T-cell (primary cell): ENCODE measurements at regions not wholly inside any gene's neighbourhood (a gene's known extent, or its start where the extent isn't known, plus 50 kb on each side); places are given as distances from the start of the nearest gene placed in this dataset.

Experiments
- ATAC-seq, 4 experiments: fragments of 200-7000 bp in 3 of 4; fragments of 150-1000 bp in 1 of 4; cut with Tn5 transposase; replicated peaks in 1 of 4; 1 replicate in 3 of 4; 2 replicates in 1 of 4; pipeline ENCODE4 v1.10.0; 2021; ENCODE audit warnings: moderate library complexity in 3 of 4, mild to moderate bottlenecking in 2 of 4, moderate number of reproducible peaks in 1 of 4
- CTCF ChIA-PET, 2 donors: fragments of 300-600 bp; sonication (Branson Sonifier 250); formaldehyde crosslinking; loops; one replicate each; lab custom pipeline; 2022; ENCODE audit warnings: antibody characterized with exemption in 2 of 2; lab: Charles Lee
- POLR2A ChIA-PET, 2 donors: fragments of 300-600 bp; sonication (Branson Sonifier 250); formaldehyde crosslinking; loops; one replicate each; lab custom pipeline; 2022; ENCODE audit warnings: antibody characterized with exemption in 2 of 2; lab: Charles Lee
- DNase-seq, 35 experiments: peaks; one replicate each; pipeline versions ENCODE4 v3.0.0 to v3.0.0-alpha.2; 2013 to 2023
- H3K27ac ChIP-seq: one replicate; pipeline ENCODE4 v1.5.1; 2013; ENCODE audit warnings: low read length
- H3K27me3 ChIP-seq, 2 experiments: replicated peaks in 1 of 2; 1 replicate in 1 of 2; 2 replicates in 1 of 2; pipeline versions ENCODE4 v1.6.1 to v1.7.0; 2013; ENCODE audit warnings: low read length in 1 of 2, mixed read lengths in 1 of 2; ENCODE audit not compliant: control insufficient read depth in 2 of 2, insufficient read depth in 2 of 2; ENCODE audit errors: extremely low read depth in 1 of 2
- H3K36me3 ChIP-seq, 2 donors: 1 replicate in 1 of 2; 2 replicates in 1 of 2; pipeline versions ENCODE4 v1.6.1 to v1.7.0; 2013; ENCODE audit warnings: low read length in 1 of 2; ENCODE audit not compliant: control insufficient read depth in 2 of 2, insufficient read depth in 1 of 2; ENCODE audit errors: extremely low read depth in 1 of 2
- H3K4me1 ChIP-seq, 2 experiments: 1 replicate in 1 of 2; 2 replicates in 1 of 2; pipeline versions ENCODE4 v1.6.1 to v1.7.0; 2013; ENCODE audit warnings: low read length in 2 of 2, mixed read lengths in 1 of 2; ENCODE audit not compliant: insufficient read depth in 2 of 2, control insufficient read depth in 1 of 2; ENCODE audit errors: extremely low read depth in 1 of 2
- H3K4me3 ChIP-seq, 2 donors: 1 replicate in 1 of 2; 2 replicates in 1 of 2; pipeline versions ENCODE4 v1.5.1 to v1.7.0; 2013; ENCODE audit warnings: mild to moderate bottlenecking in 2 of 2, low read length in 1 of 2, moderate library complexity in 1 of 2; ENCODE audit not compliant: control insufficient read depth in 1 of 2; ENCODE audit errors: extremely low read depth in 1 of 2
- H3K9me3 ChIP-seq: 2 replicates; pipeline ENCODE4 v1.7.0; 2013
- H3K27ac Mint-ChIP-seq, 2 donors: one replicate each; pipeline ENCODE4 v1.8.0; 2020 to 2021; ENCODE audit warnings: mild to moderate bottlenecking in 2 of 2, mixed read lengths in 2 of 2
- H3K27me3 Mint-ChIP-seq, 2 donors: one replicate each; pipeline ENCODE4 v1.8.0; 2021 to 2022; ENCODE audit warnings: mixed read lengths in 2 of 2
- H3K36me3 Mint-ChIP-seq: one replicate; pipeline ENCODE4 v1.8.0; 2021; ENCODE audit warnings: mixed read lengths
- H3K4me1 Mint-ChIP-seq, 3 donors: one replicate each; pipeline ENCODE4 v1.8.0; 2020 to 2022; ENCODE audit warnings: mixed read lengths in 3 of 3, mild to moderate bottlenecking in 1 of 3
- H3K4me3 Mint-ChIP-seq, 3 donors: one replicate each; pipeline ENCODE4 v1.8.0; 2020 to 2022; ENCODE audit warnings: mild to moderate bottlenecking in 3 of 3, mixed read lengths in 3 of 3, moderate library complexity in 3 of 3
- H3K9me3 Mint-ChIP-seq, 3 donors: one replicate each; pipeline ENCODE4 v1.8.0; 2020 to 2022; ENCODE audit warnings: mixed read lengths in 3 of 3
- WGBS: methylation state at CpG from one replicate; pipeline ENCODE4 v1.1.5; 2013; ENCODE audit warnings: missing lambda C conversion rate; ENCODE audit not compliant: insufficient coverage; 5-methylcytosine and 5-hydroxymethylcytosine counted together

- WGBS: no CpG with 5 or more reads among the region's 1 CpG
- CTCF ChIA-PET: no interaction called here
- H3K36me3 Mint-ChIP-seq: peaks cover 3% of the 10 kb centered on the region
Measured at GRCh38 chr6:3561725-3562124, 104.9 kb upstream of the SLC22A23 start.

GRCh38 chr6:3560211-3560610 lies 103.4 kb upstream of the SLC22A23 start:
- Histone ChIP-seq H3K27me3 (peaks cover 0 to 9% of the 10 kb centered on the region in 2 experiments), H3K4me1 (no peaks in the 10 kb centered on the region), H3K9me3 (no peaks in the 10 kb centered on the region), H3K4me3 (no peak overlapping the region), H3K27ac (no peak overlapping the region), H3K36me3 (no peaks in the 10 kb centered on the region)
- H3K4me1 Mint-ChIP-seq: no peaks in the 10 kb centered on the region
- POLR2A ChIA-PET: no interaction called here
- no peak overlapping the region for H3K27ac Mint-ChIP-seq
- ATAC-seq: no peak
- no peak overlapping the region for H3K4me3 Mint-ChIP-seq
- 100% methylated on average over 1 of the region's 1 CpG for WGBS
- CTCF ChIA-PET: no interaction called here
- DNase-seq: no peak
- no peaks in the 10 kb centered on the region for H3K9me3 Mint-ChIP-seq
- peaks cover 3% of the 10 kb centered on the region for H3K36me3 Mint-ChIP-seq
- peaks cover 9 to 16% of the 10 kb centered on the region in 2 donors for H3K27me3 Mint-ChIP-seq

More at GRCh38 chr6:3561725-3562124, 104.9 kb upstream of the SLC22A23 start:
- Histone ChIP-seq H3K27me3 (peaks cover 0 to 9% of the 10 kb centered on the region in 2 experiments), H3K4me3 (no peak overlapping the region), H3K27ac (no peak overlapping the region), H3K36me3 (no peaks in the 10 kb centered on the region), H3K9me3 (no peaks in the 10 kb centered on the region), H3K4me1 (no peaks in the 10 kb centered on the region)
- POLR2A ChIA-PET: interaction anchor here in 1 of 2 donors (0.7 kb wide), 1 partner anchor 390 kb away, joined by 5 read pairs; no protein-coding TSS in a partner anchor
- ATAC-seq (no peak), DNase-seq (no peak)
- Mint-ChIP-seq H3K4me1 (no peaks in the 10 kb centered on the region), H3K9me3 (no peaks in the 10 kb centered on the region), H3K27me3 (peaks cover 9 to 12% of the 10 kb centered on the region in 2 donors), H3K4me3 (no peak overlapping the region), H3K27ac (no peak overlapping the region)

- H3K27me3 Mint-ChIP-seq: peaks cover 9 to 17% of the 10 kb centered on the region in 2 donors
- no peak overlapping the region for H3K4me3 ChIP-seq
- no peaks in the 10 kb centered on the region for H3K36me3 ChIP-seq
- no peak for DNase-seq
- no peak overlapping the region for H3K27ac ChIP-seq
- POLR2A ChIA-PET: interaction anchor here in 1 of 2 donors (0.7 kb wide), 1 partner anchor 120 kb away, joined by 3 read pairs; no protein-coding TSS in a partner anchor
- H3K4me1 Mint-ChIP-seq: no peaks in the 10 kb centered on the region
- H3K27me3 ChIP-seq: peaks cover 0 to 7% of the 10 kb centered on the region in 2 experiments
- H3K9me3 ChIP-seq: no peaks in the 10 kb centered on the region
- peaks cover 3% of the 10 kb centered on the region for H3K36me3 Mint-ChIP-seq
- CTCF ChIA-PET: no interaction called here
- H3K9me3 Mint-ChIP-seq: no peaks in the 10 kb centered on the region
- 75% methylated on average over 3 of the region's 3 CpGs for WGBS
- no peak for ATAC-seq
- no peak overlapping the region for H3K4me3 Mint-ChIP-seq
- no peaks in the 10 kb centered on the region for H3K4me1 ChIP-seq
- no peak overlapping the region for H3K27ac Mint-ChIP-seq
Measured at GRCh38 chr6:3559561-3559960, 102.7 kb upstream of the SLC22A23 start.

DNA sequence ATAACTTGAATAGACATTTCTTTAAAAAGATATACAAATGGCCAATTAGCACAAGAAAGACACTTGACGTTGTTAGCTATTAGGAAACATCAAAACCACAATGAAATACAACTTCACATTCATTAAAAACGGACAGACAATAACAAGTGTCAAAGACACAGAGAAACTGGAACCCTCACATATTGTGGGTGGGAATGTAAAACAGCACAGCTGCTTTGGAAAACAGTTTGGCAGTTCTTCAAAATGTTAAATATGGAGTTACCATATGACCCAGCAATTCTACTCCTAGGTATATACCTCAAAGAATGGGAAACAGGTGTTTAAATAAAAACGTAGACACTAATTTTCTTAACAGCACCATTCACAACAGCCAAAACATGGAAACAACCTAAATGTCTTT lies 100.5 kb upstream of the SLC22A23 start:
- no peak for DNase-seq
- no peak overlapping the region for H3K4me3 ChIP-seq
- H3K27me3 Mint-ChIP-seq: peaks cover 17 to 22% of the 10 kb centered on the region in 2 donors
- H3K27ac Mint-ChIP-seq: no peak overlapping the region
- ATAC-seq: no peak
- ChIA-PET POLR2A (no interaction called here), CTCF (no interaction called here)
- no peak overlapping the region for H3K4me3 Mint-ChIP-seq
- H3K9me3 ChIP-seq: no peaks in the 10 kb centered on the region
- no peaks in the 10 kb centered on the region for H3K4me1 Mint-ChIP-seq
- no peaks in the 10 kb centered on the region for H3K36me3 Mint-ChIP-seq
- no peaks in the 10 kb centered on the region for H3K36me3 ChIP-seq
- H3K9me3 Mint-ChIP-seq: no peaks in the 10 kb centered on the region
- H3K4me1 ChIP-seq: no peaks in the 10 kb centered on the region
- peaks cover 0 to 4% of the 10 kb centered on the region in 2 experiments for H3K27me3 ChIP-seq
- no CpG with 5 or more reads among the region's 3 CpGs for WGBS
- no peak overlapping the region for H3K27ac ChIP-seq

GRCh38 chr6:3553254-3553653 lies 96.4 kb upstream of the SLC22A23 start:
- Mint-ChIP-seq H3K36me3 (no peaks in the 10 kb centered on the region), H3K27me3 (peaks cover 13 to 19% of the 10 kb centered on the region in 2 donors), H3K4me3 (no peak overlapping the region), H3K4me1 (no peaks in the 10 kb centered on the region), H3K27ac (no peak overlapping the region), H3K9me3 (peaks cover 0 to 4% (median 0%) of the 10 kb centered on the region in 3 donors)
- Histone ChIP-seq H3K9me3 (no peaks in the 10 kb centered on the region), H3K27me3 (peaks cover 0 to 6% of the 10 kb centered on the region in 2 experiments), H3K4me1 (no peaks in the 10 kb centered on the region), H3K4me3 (no peak overlapping the region), H3K36me3 (no peaks in the 10 kb centered on the region), H3K27ac (no peak overlapping the region)
- ChIA-PET CTCF (no interaction called here), POLR2A (no interaction called here)
- ATAC-seq (no peak), DNase-seq (no peak)

DNA sequence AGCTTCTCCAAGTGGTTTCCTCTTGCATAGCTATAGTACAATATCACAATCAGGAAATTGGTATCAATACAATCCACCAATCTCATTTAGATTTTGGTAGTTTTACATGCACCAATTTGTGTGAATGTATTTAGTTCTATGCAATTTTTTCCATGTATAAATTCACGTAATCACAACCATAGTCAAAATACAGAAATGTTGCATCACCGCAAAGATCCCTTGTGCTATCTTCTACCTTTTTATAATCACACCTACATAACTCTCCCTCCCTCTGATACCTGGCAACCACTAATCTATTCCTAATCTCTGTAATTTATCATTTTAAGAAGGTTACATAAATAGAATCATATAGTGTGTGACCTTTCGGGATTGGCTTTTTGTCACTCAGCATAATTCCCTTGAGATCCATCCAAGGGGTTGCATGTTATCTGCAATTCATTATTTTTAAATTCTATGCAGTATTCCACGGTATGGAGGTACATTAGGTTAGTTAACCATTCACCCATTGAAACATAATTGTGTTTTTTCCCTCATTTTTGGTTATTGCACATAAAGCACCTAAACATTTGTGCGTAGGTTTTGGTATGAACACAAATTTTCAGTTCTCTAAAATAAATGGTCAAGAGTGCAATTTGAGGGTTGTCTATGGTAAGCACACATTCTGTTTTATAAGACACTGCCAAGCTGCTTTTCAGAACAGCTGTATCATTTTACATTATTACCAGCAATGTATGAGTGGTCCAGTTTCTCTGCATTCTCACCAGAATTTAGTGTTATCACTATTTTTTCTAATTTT lies 95.1 kb upstream of the SLC22A23 start:
- Histone ChIP-seq H3K36me3 (no peaks in the 10 kb centered on the region), H3K4me1 (no peaks in the 10 kb centered on the region), H3K9me3 (no peaks in the 10 kb centered on the region), H3K27me3 (peaks cover 0 to 6% of the 10 kb centered on the region in 2 experiments), H3K27ac (no peak overlapping the region), H3K4me3 (no peak overlapping the region)
- H3K9me3 Mint-ChIP-seq: peaks cover 0 to 4% (median 0%) of the 10 kb centered on the region in 3 donors
- no peaks in the 10 kb centered on the region for H3K4me1 Mint-ChIP-seq
- H3K36me3 Mint-ChIP-seq: no peaks in the 10 kb centered on the region
- no CpG with 5 or more reads among the region's 5 CpGs for WGBS
- no peak overlapping the region for H3K27ac Mint-ChIP-seq
- ATAC-seq (no peak), DNase-seq (no peak)
- POLR2A ChIA-PET: no interaction called here
- H3K4me3 Mint-ChIP-seq: no peak overlapping the region
- H3K27me3 Mint-ChIP-seq: peaks cover 13 to 17% of the 10 kb centered on the region in 2 donors
- CTCF ChIA-PET: no interaction called here
